Lower leg skin (tissue), 4 donors: ENCODE measurements at regions not wholly inside any gene's neighbourhood (a gene's known extent, or its start where the extent isn't known, plus 50 kb on each side); places are given as distances from the start of the nearest gene placed in this dataset.
A peak's percentile ranks its signal among the peaks of the same experiment; 100 is the strongest.

ENCODE experiments used
- DNase-seq, 2 donors: peaks; one replicate each; pipeline ENCODE4 v3.0.0-alpha.2; 2019; ENCODE audit warnings: low spot score in 2 of 2
- H3K4me3 ChIP-seq: fragments of 200-600 bp; sonication (generic); 2 replicates; pipeline ENCODE4 v1.5.1; 2017; ENCODE audit warnings: mild to moderate bottlenecking, low read depth; ENCODE audit not compliant: poor library complexity, severe bottlenecking
- POLR2A ChIP-seq, 2 donors: fragments of 450-650 bp; IDR thresholded peaks; one replicate each; pipeline ENCODE4 v1.6.1; 2016 to 2017; ENCODE audit warnings: antibody characterized with exemption in 2 of 2, mild to moderate bottlenecking in 1 of 2, moderate library complexity in 1 of 2
- WGBS, 2 donors: methylation state at CpG; one replicate each; pipeline ENCODE4 v1.1.5; 2018; 5-methylcytosine and 5-hydroxymethylcytosine counted together
- intact Hi-C: fragments of 100-400 bp; cut with DNase I; formaldehyde crosslinking; loops from one replicate; pipeline ENCODE4 v1.15.0; 2023; ENCODE audit warnings: low total_unique reads
- TF ChIP-seq, protein P1 (sequence below), 3 donors: fragments of 450-650 bp; IDR thresholded peaks; one replicate each; pipeline ENCODE4 v1.5.1; 2016; ENCODE audit warnings: antibody characterized with exemption in 3 of 3, mild to moderate bottlenecking in 3 of 3, moderate library complexity in 2 of 3

GRCh38 chr14:106842687-106843086, 1316.3 kb downstream of the TMEM121 start:
- TF ChIP-seq, protein P1, sequence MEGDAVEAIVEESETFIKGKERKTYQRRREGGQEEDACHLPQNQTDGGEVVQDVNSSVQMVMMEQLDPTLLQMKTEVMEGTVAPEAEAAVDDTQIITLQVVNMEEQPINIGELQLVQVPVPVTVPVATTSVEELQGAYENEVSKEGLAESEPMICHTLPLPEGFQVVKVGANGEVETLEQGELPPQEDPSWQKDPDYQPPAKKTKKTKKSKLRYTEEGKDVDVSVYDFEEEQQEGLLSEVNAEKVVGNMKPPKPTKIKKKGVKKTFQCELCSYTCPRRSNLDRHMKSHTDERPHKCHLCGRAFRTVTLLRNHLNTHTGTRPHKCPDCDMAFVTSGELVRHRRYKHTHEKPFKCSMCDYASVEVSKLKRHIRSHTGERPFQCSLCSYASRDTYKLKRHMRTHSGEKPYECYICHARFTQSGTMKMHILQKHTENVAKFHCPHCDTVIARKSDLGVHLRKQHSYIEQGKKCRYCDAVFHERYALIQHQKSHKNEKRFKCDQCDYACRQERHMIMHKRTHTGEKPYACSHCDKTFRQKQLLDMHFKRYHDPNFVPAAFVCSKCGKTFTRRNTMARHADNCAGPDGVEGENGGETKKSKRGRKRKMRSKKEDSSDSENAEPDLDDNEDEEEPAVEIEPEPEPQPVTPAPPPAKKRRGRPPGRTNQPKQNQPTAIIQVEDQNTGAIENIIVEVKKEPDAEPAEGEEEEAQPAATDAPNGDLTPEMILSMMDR (IDR thresholded peaks at IDR 0.05): no peak
- no peak for TF ChIP-seq POLR2A (IDR thresholded peaks at IDR 0.05)

DNA sequence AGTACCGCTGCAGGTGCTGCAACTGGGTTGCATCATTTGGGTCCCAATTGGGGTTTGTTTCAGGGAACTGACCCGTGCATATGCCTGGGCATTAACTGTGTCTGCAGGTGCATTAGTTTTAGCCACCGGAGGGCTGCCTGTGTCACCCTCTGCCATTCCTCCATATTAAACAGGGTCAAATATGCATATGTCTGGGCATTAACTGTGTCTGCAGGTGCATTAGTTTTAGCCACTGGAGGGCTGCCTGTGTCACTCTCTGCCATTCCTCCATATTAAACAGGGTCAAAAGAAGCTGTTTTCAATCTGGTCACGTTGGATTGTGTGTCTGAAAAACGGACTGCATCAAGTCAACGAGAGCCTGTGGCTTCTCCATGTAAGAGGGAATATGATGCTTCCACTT, 1317.0 kb downstream of the TMEM121 start:
- intact Hi-C loops: no loop called here
- no peak overlapping the region for H3K4me3 ChIP-seq
- no peak for TF ChIP-seq POLR2A (IDR thresholded peaks at IDR 0.05)
- TF ChIP-seq, protein P1 (IDR thresholded peaks at IDR 0.05): no peak
- 63 to 66% methylated on average over 6 of the region's 6 CpGs for WGBS, 2 donors
- no peak for DNase-seq

More at GRCh38 chr14:106842687-106843086, 1316.3 kb downstream of the TMEM121 start:
- 84% methylated on average over 6 of the region's 6 CpGs for WGBS, 2 donors
- intact Hi-C loops: no loop called here
- no peak overlapping the region for H3K4me3 ChIP-seq
- no peak for DNase-seq

GRCh38 chr14:106843951-106844483, 1317.6 kb downstream of the TMEM121 start:
- intact Hi-C loops: no loop called here
- TF ChIP-seq, protein P1 (IDR thresholded peaks at IDR 0.05): no peak
- TF ChIP-seq POLR2A (IDR thresholded peaks at IDR 0.05): no peak
- DNase-seq: no peak
- no peak overlapping the region for H3K4me3 ChIP-seq
- WGBS, 2 donors: 58 to 74% methylated on average over 14 of the region's 14 CpGs

GRCh38 chr14:106844608-106845285, 1318.4 kb downstream of the TMEM121 start:
- no peak overlapping the region for H3K4me3 ChIP-seq
- DNase-seq: peak; percentile 53 to 94
- TF ChIP-seq POLR2A (IDR thresholded peaks at IDR 0.05): no peak
- TF ChIP-seq, protein P1 (IDR thresholded peaks at IDR 0.05): no peak
- WGBS, 2 donors: 43 to 45% methylated on average over 47 to 51 of the region's 56 CpGs
- intact Hi-C loops: no loop called here

GRCh38 chr14:106845286-106846087, 1319.1 kb downstream of the TMEM121 start:
- 53 to 67% methylated on average over 16 to 17 of the region's 17 CpGs for WGBS, 2 donors
- no peak overlapping the region for H3K4me3 ChIP-seq
- intact Hi-C loops: no loop called here
- TF ChIP-seq POLR2A (IDR thresholded peaks at IDR 0.05): no peak
- TF ChIP-seq, protein P1 (IDR thresholded peaks at IDR 0.05): no peak
- DNase-seq: no peak
